B cell (primary cell): ENCODE measurements at regions not wholly inside any gene's neighbourhood (a gene's known extent, or its start where the extent isn't known, plus 50 kb on each side); places are given as distances from the start of the nearest gene placed in this dataset.

Experiments
- ATAC-seq: fragments of 200-7000 bp; cut with Tn5 transposase; one replicate; pipeline ENCODE4 v1.10.0; 2021; ENCODE audit warnings: low read depth, mild to moderate bottlenecking, moderate number of reproducible peaks, moderate library complexity
- CTCF ChIA-PET: fragments of 350-600 bp; sonication (Branson Sonifier 250); formaldehyde crosslinking; loops from one replicate; lab custom pipeline; 2021; ENCODE audit warnings: antibody characterized with exemption, inconsistent platforms; lab: Charles Lee
- POLR2A ChIA-PET: fragments of 350-600 bp; sonication (Branson Sonifier 250); formaldehyde crosslinking; loops from one replicate; lab custom pipeline; 2021; ENCODE audit warnings: antibody characterized with exemption; lab: Charles Lee
- DNase-seq: peaks from one replicate; pipeline ENCODE4 v3.0.0; 2013
- H2AFZ ChIP-seq: 2 replicates; pipeline ENCODE4 v1.6.1; 2012; ENCODE audit warnings: mild to moderate bottlenecking, low read depth, low read length; ENCODE audit not compliant: insufficient read depth, poor library complexity, severe bottlenecking
- H3K27ac ChIP-seq, 2 donors: 1 replicate in 1 of 2; 2 replicates in 1 of 2; pipeline ENCODE4 v1.5.1; 2012 to 2013; ENCODE audit warnings: low read length in 2 of 2, mild to moderate bottlenecking in 2 of 2, moderate library complexity in 1 of 2
- H3K27me3 ChIP-seq, 4 experiments: fragments of 200-600 bp in 1 of 4; sonication (generic) in 1 of 4; replicated peaks in 1 of 4; 1 replicate in 2 of 4; 2 replicates in 2 of 4; pipeline versions ENCODE4 v1.6.1 to v1.7.0; 2013 to 2016; ENCODE audit warnings: low read length in 3 of 4, mild to moderate bottlenecking in 2 of 4, mixed read lengths in 1 of 4, moderate library complexity in 1 of 4; ENCODE audit not compliant: insufficient read depth in 4 of 4, control insufficient read depth in 3 of 4; ENCODE audit errors: control extremely low read depth in 1 of 4
- H3K36me3 ChIP-seq, 2 experiments: replicated peaks in 1 of 2; 1 replicate in 1 of 2; 2 replicates in 1 of 2; pipeline versions ENCODE4 v1.6.1 to v1.7.1; 2013; ENCODE audit warnings: low read length in 1 of 2; ENCODE audit not compliant: insufficient read depth in 2 of 2, control insufficient read depth in 1 of 2; ENCODE audit errors: control extremely low read depth in 1 of 2, extremely low read depth in 1 of 2
- H3K4me1 ChIP-seq, 2 donors: fragments of 200-600 bp in 1 of 2; sonication (generic) in 1 of 2; 1 replicate in 1 of 2; 2 replicates in 1 of 2; pipeline versions ENCODE4 v1.5.1 to v1.6.1; 2013 to 2017; ENCODE audit warnings: low read length in 2 of 2; ENCODE audit not compliant: control insufficient read depth in 2 of 2, insufficient read depth in 2 of 2
- H3K4me2 ChIP-seq: replicated peaks from 2 replicates; pipeline ENCODE3; 2012; ENCODE audit warnings: mild to moderate bottlenecking, low read depth, low read length; ENCODE audit not compliant: poor library complexity, severe bottlenecking
- H3K4me3 ChIP-seq, 5 experiments: fragments of 200-600 bp in 1 of 5; sonication (generic) in 1 of 5; 1 replicate in 3 of 5; 2 replicates in 2 of 5; pipeline versions ENCODE4 v1.5.1 to v1.7.0; 2011 to 2016; ENCODE audit warnings: low read length in 4 of 5, mild to moderate bottlenecking in 4 of 5, low read depth in 2 of 5, control low read depth in 1 of 5, moderate library complexity in 1 of 5; ENCODE audit not compliant: insufficient read depth in 1 of 5; ENCODE audit errors: control extremely low read depth in 1 of 5, extremely low read depth in 1 of 5
- H3K79me2 ChIP-seq: fragments of 200-600 bp; sonication (generic); one replicate; pipeline ENCODE4 v1.6.0; 2016; ENCODE audit warnings: low read length; ENCODE audit not compliant: control insufficient read depth, insufficient read depth
- H3K9ac ChIP-seq: fragments of 200-600 bp; sonication (generic); 2 replicates; pipeline ENCODE4 v1.6.1; 2017; ENCODE audit warnings: mild to moderate bottlenecking, low read length, moderate library complexity
- H3K9me3 ChIP-seq, 3 donors: one replicate each; pipeline versions ENCODE4 v1.6.1 to v1.7.1; 2013; ENCODE audit warnings: low read length in 2 of 3; ENCODE audit not compliant: control insufficient read depth in 2 of 3, insufficient read depth in 1 of 3; ENCODE audit errors: control extremely low read depth in 1 of 3
- H4K20me1 ChIP-seq: 2 replicates; pipeline ENCODE4 v1.6.0; 2012; ENCODE audit warnings: mild to moderate bottlenecking, low read length; ENCODE audit not compliant: insufficient read depth, control insufficient read depth, poor library complexity, severe bottlenecking
- H3K27ac Mint-ChIP-seq: one replicate; pipeline ENCODE4 v1.8.0; 2021; ENCODE audit warnings: mixed read lengths
- H3K27me3 Mint-ChIP-seq: one replicate; pipeline ENCODE4 v1.8.0; 2021; ENCODE audit warnings: mixed read lengths
- H3K4me1 Mint-ChIP-seq: one replicate; pipeline ENCODE4 v1.8.0; 2021; ENCODE audit warnings: mixed read lengths
- H3K4me3 Mint-ChIP-seq: one replicate; pipeline ENCODE4 v1.8.0; 2021; ENCODE audit warnings: mixed read lengths
- H3K9me3 Mint-ChIP-seq: one replicate; pipeline ENCODE4 v1.8.0; 2022; ENCODE audit warnings: mixed read lengths; ENCODE audit not compliant: insufficient read depth
- EZH2 ChIP-seq: IDR thresholded peaks from 2 replicates; pipeline ENCODE4 v1.6.1; 2012; ENCODE audit warnings: borderline replicate concordance, low read depth, mild to moderate bottlenecking, moderate library complexity, low read length; ENCODE audit not compliant: insufficient read depth, poor library complexity, severe bottlenecking
- WGBS: methylation state at CpG from one replicate; pipeline ENCODE4 v1.1.5; 2013; ENCODE audit warnings: missing lambda C conversion rate; ENCODE audit not compliant: insufficient coverage; 5-methylcytosine and 5-hydroxymethylcytosine counted together
- intact Hi-C: fragments of 100-400 bp; cut with micrococcal nuclease; formaldehyde crosslinking; loops from one replicate; pipeline ENCODE4 v1.10.0; 2022
- TF ChIP-seq, protein P1 (sequence below): fragments of 200-600 bp; IDR thresholded peaks from one replicate; pipeline ENCODE4 v1.8.0; 2022; ENCODE audit warnings: antibody characterized with exemption, mild to moderate bottlenecking

DNA sequence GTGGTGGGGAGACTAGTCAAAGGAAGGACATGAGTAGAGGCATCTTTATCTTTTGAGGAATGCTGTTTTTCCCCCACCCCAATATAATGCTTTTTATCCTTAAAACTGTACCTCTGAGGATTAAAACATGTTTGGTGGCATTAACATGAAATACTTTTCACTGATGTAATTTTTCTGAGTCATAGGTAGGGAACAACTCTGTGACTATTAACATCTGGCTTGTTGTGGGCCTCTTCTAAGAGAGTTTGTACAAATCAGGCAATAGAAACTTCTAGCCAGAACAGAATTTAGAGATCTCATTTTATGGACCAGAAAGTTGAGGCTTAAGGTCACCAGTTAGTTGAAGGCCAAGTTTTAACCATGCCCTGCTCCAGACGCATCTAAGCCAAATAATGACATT lies 207.6 kb downstream of the SOX3 start:
- Histone ChIP-seq H3K27me3 (no peaks in the 10 kb centered on the region), H3K27ac (no peak overlapping the region), H3K9ac (no peak overlapping the region), H3K9me3 (no peaks in the 10 kb centered on the region), H3K79me2 (no peaks in the 10 kb centered on the region), H2AFZ (no peak overlapping the region), H3K4me2 (no peak overlapping the region), H3K36me3 (no peaks in the 10 kb centered on the region), H3K4me3 (no peak overlapping the region), H3K4me1 (no peaks in the 10 kb centered on the region), H4K20me1 (no peaks in the 10 kb centered on the region)
- Mint-ChIP-seq H3K4me3 (no peak overlapping the region), H3K4me1 (no peaks in the 10 kb centered on the region), H3K27ac (no peak overlapping the region), H3K27me3 (no peaks in the 10 kb centered on the region), H3K9me3 (no peaks in the 10 kb centered on the region)
- POLR2A ChIA-PET = no interaction called here
- WGBS = no CpG with 5 or more reads among the region's 1 CpG
- CTCF ChIA-PET = no interaction called here
- TF ChIP-seq, protein P1, sequence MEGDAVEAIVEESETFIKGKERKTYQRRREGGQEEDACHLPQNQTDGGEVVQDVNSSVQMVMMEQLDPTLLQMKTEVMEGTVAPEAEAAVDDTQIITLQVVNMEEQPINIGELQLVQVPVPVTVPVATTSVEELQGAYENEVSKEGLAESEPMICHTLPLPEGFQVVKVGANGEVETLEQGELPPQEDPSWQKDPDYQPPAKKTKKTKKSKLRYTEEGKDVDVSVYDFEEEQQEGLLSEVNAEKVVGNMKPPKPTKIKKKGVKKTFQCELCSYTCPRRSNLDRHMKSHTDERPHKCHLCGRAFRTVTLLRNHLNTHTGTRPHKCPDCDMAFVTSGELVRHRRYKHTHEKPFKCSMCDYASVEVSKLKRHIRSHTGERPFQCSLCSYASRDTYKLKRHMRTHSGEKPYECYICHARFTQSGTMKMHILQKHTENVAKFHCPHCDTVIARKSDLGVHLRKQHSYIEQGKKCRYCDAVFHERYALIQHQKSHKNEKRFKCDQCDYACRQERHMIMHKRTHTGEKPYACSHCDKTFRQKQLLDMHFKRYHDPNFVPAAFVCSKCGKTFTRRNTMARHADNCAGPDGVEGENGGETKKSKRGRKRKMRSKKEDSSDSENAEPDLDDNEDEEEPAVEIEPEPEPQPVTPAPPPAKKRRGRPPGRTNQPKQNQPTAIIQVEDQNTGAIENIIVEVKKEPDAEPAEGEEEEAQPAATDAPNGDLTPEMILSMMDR = no peak
- ATAC-seq (no peak), DNase-seq (no peak)
- intact Hi-C loops = no loop called here

DNA sequence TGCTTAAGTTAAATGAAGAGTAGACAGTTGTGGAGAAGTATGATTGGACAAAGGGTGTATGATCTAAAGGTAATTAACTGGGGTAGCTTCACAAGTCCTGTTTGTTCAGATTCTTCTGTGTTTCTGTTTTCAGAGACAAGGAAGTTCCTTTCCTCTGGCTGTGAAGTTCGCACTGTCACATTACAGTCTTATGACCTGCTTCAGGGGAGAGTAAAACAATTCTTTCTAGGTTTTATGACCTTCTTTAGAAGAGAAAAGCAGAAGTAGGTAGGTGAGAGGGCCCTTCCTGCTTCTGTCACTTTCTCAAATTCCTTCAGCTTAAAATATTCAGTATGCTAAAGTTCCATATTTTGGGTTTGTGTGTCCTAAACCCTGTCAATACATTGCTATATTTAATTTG lies 211.9 kb downstream of the SOX3 start:
- Mint-ChIP-seq H3K27ac (no peak overlapping the region), H3K4me1 (no peaks in the 10 kb centered on the region), H3K9me3 (no peaks in the 10 kb centered on the region), H3K27me3 (no peaks in the 10 kb centered on the region), H3K4me3 (no peak overlapping the region)
- H3K27me3 ChIP-seq = no peaks in the 10 kb centered on the region
- DNase-seq (no peak), ATAC-seq (no peak)
- H3K9ac ChIP-seq = no peak overlapping the region
- H3K4me2 ChIP-seq = no peak overlapping the region
- H2AFZ ChIP-seq = no peak overlapping the region
- TF ChIP-seq EZH2 = no peak
- TF ChIP-seq, protein P1 = no peak
- H3K36me3 ChIP-seq = no peaks in the 10 kb centered on the region
- no peak overlapping the region for H3K4me3 ChIP-seq
- CTCF ChIA-PET = no interaction called here
- POLR2A ChIA-PET = no interaction called here
- no CpG with 5 or more reads among the region's 1 CpG for WGBS
- H3K79me2 ChIP-seq = no peaks in the 10 kb centered on the region
- H3K9me3 ChIP-seq = no peaks in the 10 kb centered on the region
- H3K27ac ChIP-seq = no peak overlapping the region
- intact Hi-C loops = no loop called here
- H3K4me1 ChIP-seq = no peaks in the 10 kb centered on the region
- H4K20me1 ChIP-seq = no peaks in the 10 kb centered on the region
